GM19043 (cell line): ENCODE measurements at regions not wholly inside any gene's neighbourhood (a gene's known extent, or its start where the extent isn't known, plus 50 kb on each side); places are given as distances from the start of the nearest gene placed in this dataset.

Experiments
- ATAC-seq: cut with Tn5 transposase; IDR thresholded peaks from one replicate; pipeline ENCODE4 v1.9.1; 2021; ENCODE audit warnings: low read depth; ENCODE audit not compliant: unreplicated experiment

DNA sequence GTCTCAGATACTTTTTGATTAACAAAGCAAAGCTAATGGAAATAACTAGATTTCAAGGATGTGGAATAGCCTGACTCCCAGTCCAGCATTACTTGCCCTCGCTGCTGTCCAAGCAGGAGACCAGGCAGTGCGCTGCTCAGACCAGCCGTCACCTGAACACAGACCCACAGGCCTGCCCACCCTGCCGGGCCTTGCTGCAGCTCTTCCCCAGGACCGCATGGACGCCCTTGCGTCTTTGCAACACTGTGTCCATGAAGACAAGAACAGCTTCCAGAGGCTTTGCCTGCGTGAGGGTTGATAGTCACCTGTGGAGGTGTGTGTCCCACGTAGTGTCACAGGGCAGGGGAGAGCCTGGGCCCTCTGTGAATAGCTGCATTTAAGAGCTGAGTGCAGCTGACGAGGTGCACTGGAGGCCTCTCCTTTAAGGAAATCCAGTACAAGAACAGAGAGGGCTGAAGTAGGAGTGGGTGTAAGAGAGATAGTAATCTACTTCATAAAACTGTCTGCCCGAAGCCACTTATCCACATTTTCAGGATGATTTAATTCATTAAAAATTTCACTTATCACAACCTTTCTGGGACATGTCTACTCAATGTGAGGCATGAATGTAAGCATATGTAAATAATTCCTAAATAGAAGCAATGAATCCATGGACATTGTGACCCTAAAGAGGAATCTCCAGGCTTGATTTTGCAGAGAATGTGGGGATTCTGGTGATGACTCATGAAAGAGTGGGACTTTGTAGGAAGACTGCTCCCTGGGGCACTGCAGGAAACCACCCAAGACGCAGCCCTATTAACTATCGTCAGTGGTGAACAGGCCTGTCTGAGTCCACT lies 176.2 kb upstream of the RAB4A start:
- ATAC-seq, result no peak

GRCh38 chr1:229095325-229095724 lies 175.6 kb upstream of the RAB4A start:
- no peak for ATAC-seq

DNA sequence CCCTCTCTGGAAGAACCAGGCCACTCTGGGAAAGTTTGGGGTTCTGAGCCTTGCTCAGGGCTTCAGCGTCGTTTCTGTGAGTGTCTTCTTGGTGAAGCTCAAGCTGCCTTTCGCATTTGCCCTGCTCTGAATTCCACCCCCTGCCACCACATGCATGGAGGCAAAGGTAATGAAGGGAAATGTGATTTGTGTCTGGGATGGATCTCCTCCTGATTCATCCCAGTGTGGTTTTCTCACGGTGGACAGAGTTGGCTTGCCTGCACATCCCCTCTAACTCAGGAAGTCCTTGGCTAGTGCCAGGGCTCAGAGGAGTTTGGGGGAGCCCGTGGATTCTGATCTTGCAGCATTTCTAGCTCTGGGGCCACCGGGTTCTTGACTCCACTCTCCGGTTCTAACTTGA lies 173.6 kb upstream of the RAB4A start:
- no peak for ATAC-seq

DNA sequence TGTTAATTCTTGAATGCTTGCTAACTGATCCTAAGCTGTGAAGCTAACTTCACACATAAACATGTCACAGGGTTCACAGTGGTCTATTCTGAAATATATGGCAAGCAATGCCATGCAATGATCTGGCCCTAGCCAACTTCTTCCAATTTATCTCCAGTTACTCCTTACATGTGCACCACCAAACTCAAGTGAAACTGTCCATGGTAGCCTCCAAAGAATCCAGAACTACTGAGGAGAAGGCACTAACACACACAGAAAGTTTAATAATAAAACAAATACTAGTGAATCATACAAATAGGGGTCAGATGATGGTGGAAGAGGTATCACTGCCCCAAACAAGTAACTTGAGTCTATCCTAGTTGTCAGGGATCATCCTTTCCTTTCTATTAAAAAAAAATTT lies 172.6 kb upstream of the RAB4A start:
- no peak for ATAC-seq

GRCh38 chr1:229098903-229099578 lies 171.9 kb upstream of the RAB4A start:
- no peak for ATAC-seq

DNA sequence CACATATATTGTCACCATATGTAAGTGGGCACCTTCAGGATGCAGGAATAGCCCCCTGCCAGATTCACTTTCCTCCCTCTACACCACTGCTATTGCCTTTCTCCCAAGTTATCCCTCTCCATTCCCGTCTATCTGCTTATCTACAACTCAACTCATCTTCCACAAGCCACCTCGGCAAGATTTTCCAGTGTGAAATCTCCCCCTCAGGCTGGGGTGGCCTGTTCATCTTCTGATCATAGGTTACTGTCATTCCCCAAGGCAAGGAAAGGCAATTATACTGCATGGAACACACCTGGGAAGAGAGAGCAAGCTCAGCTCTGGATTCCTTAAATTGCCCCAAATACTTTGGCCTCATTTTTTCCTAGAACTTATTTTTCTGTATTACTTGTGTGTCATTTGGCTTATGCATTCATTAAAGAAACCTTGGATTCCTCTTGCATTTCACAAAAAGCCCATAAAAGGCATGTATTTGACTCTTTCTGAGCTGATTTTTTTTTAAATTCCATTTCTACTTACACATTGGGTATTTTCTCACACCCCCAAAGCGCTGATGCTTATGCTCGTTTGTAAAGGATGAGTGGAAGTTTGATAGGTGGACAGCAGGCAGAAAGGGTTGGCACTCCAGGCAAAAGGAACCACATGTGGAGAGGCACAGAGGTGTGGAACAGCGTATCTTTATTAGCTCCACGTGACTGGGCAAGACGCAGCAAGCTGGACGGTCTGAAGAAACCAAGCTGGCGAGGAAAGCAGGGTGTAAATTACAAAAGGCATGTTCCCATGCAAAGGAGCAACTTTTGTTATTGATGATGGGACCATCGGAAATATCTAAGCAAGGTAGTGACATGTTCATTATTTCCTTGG lies 169.7 kb upstream of the RAB4A start:
- ATAC-seq, result no peak

DNA sequence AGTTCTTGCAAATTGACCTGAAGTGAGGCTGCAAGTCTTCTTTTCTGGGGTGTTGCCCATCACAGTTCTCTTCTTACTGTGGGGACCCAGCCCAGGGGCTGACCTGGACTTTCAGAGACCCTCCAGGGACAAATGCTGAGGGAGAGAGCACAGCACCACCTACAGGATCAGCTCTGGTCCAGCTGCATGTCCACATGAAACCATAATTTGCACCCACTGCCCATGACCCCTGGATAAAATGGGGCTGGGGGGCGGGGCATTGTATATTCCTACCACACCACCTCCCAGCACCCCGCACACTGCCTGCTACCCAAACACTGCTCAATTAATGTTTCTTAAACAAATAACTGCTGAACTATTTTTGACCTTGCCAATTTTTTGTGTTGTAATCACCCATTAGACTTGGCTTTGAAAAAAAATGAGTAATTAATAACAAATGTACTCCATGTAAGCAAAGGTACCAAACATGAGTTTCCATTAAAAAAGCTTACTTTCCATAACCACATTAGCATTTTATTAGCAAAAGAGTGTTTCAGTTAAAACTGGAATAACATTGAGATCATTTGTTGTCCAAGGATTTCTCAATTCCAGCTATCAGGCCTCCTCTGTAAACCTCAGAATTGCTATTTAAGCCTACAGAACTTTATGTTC lies 168.0 kb upstream of the RAB4A start:
- ATAC-seq, result no peak

DNA sequence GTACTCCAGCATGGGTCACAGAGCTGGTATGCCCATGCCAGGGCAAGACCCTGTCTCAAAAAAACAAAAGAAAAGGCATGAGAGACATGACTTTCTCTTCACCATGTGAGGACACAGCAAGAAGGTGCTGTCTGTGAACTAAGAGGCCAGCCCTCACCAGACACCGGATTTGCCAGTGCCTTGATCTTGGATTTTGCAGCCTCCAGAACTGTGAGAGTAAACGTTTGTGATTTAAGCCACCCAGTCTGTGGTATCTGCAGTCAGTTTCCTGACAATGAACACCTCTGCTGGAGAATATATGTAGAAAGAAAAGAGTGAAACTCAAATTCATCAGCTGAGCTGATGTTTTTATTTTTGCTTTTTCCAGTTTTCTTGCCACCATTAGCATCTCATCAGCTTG lies 166.3 kb upstream of the RAB4A start:
- ATAC-seq, result no peak

GRCh38 chr1:229105109-229105508 lies 165.8 kb upstream of the RAB4A start:
- ATAC-seq, result no peak

DNA sequence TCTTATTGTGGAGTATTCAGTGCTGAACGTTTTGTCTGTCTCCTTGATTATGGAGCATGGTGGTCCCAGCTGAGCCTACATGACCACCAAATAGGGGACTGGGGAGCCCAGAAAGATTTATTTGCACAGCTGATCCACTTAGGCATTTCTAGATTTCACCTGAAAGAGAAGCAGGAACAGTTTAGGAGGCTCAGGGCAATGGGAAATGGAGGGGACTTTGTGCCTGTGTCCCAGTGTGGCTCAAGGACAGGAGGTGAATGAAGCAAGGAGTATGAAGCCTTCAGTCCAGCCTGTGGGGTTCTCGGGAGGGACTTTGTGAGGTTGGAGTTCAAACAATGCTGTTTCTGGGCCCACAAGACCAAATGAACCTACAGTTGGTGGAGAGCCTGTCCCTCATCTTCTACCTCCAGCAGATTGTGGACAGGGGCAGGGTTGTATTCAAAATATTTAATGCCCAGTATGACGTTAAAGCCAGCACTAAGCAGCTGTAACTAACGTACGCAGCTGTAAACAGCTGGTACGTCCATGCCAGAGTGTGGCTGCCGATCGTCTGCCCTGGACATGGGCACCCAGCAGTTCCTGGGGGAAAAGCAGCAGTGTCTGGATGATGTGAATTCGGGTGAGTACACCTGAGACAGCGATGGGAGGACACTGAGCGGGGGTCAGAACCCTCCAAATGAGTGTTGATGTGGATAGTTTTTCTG lies 164.9 kb upstream of the RAB4A start:
- no peak for ATAC-seq

GRCh38 chr1:229106526-229107125 lies 164.3 kb upstream of the RAB4A start:
- no peak for ATAC-seq

- ATAC-seq, result no peak
These were observed 163.6 kb upstream of the RAB4A start for GRCh38 chr1:229107304-229107815.

GRCh38 chr1:229107972-229108371 lies 162.9 kb upstream of the RAB4A start:
- no peak for ATAC-seq

GRCh38 chr1:229108598-229109201 lies 162.2 kb upstream of the RAB4A start:
- no peak for ATAC-seq

DNA sequence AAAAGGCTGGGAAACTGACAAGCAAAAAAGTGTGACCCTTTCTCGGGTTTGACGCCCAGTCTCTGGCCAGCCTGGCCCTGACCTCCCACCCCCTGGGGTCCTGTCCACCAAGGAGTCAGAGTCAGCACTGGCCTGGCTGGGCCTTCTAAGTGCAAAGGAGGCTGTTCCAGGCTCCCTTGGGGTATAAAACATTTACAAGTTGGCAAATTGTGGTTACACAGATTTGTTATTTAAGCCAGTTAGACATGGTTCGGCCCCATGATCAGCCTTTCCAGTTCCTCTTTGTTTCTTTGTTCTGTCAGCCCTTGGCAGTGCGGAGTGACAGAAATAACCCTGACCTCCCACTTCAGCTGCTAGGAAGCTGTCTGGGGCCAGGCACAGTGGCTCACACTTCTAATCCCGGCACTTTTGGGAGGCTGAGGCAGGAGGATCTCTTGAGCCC lies 161.6 kb upstream of the RAB4A start:
- no peak for ATAC-seq

- ATAC-seq, result no peak
These were observed 159.9 kb upstream of the RAB4A start for GRCh38 chr1:229110986-229111385.

DNA sequence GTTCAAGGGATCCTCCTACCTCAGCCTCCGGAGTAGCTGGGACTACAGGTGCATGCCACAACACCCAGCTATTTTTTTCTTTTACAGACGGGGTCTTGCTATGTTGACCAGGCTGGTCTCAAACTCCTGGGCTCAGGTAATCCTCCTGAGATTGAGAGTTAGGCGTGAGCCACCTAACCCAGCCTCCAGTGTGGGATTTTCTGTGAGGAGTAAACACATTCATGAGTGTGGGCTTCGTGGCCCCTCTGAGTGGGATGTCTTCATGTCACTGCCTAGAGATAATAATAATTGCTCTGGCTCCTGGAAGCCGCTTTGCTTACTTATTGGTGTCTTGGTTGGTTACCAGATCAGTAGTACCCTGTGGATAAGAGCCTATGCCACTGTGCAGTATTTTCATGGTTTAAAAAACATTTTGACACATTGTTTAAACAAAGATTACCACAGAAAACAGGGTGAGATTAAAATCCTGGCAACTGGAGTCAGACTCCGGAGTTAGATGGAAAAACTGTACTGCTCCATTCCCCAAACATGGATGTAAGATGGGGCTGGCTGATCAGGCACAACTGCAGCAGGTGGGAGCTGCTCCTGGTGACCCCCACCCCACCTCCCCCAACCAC lies 159.1 kb upstream of the RAB4A start:
- ATAC-seq, result no peak

DNA sequence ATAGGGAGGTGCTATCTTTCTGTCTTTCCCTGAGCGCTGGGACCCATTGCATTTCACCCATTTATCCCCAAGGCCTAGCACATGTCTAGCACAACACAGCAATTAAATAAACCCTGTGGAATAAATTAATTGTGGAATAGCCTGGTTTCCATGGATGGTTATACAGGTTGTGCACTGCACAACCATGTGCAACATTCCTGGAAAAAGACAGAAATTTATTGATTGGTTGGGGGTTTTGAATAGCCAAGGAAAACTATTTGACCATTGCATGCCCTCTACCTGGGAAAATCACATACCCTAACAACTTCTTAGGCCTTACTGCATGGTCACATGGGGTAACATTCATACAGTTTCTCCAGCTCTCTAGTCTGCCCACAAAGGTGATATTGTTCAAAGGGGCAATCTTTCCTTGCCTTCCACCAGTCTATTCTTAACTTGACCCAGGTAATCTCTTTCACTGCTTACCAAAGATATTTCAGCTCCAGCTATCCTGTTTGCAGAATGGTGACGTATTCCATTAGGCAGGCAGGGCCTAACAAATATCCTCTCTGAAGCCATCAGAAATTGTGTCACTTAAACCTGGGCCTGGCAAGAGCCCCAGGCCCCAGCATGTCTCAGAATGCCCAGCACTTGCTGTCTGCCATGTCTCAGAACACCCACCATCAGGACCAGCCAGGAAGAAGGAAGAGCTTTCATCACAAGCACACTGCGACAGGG lies 157.9 kb upstream of the RAB4A start:
- no peak for ATAC-seq
